Loucy (cell line): ENCODE measurements at regions not wholly inside any gene's neighbourhood (a gene's known extent, or its start where the extent isn't known, plus 50 kb on each side); places are given as distances from the start of the nearest gene placed in this dataset.

Source experiments
- CTCF ChIP-seq: fragments of 200-600 bp; sonication (generic); conservative IDR thresholded peaks from 2 replicates; pipeline ENCODE4 v1.5.1; 2014; ENCODE audit warnings: mild to moderate bottlenecking, antibody characterized with exemption, low read length
- EZH2phosphoT487 ChIP-seq: fragments of 200-600 bp; IDR thresholded peaks from 2 replicates; pipeline ENCODE4 v1.6.1; 2018; ENCODE audit warnings: antibody characterized with exemption, mild to moderate bottlenecking, moderate library complexity, borderline replicate concordance

- no peak for TF ChIP-seq CTCF
- no peak for TF ChIP-seq EZH2phosphoT487
Measured at GRCh38 chr3:157746391-157746790, 243.2 kb upstream of the VEPH1 start.
